Hepatocyte (in vitro differentiated cells): ENCODE measurements at regions not wholly inside any gene's neighbourhood (a gene's known extent, or its start where the extent isn't known, plus 50 kb on each side); places are given as distances from the start of the nearest gene placed in this dataset.

ENCODE experiments used
- DNase-seq: peaks from one replicate; pipeline ENCODE4 v3.0.0-alpha.2; 2016; ENCODE audit warnings: low spot score
- H2AFZ ChIP-seq: fragments of 200-600 bp; sonication (generic); 2 replicates; pipeline ENCODE4 v1.6.0; 2016; ENCODE audit warnings: antibody characterized with exemption, mild to moderate bottlenecking
- H3K27ac ChIP-seq: fragments of 200-600 bp; sonication (generic); 2 replicates; pipeline ENCODE4 v1.5.1; 2016; ENCODE audit warnings: mild to moderate bottlenecking
- H3K27me3 ChIP-seq: fragments of 200-600 bp; sonication (generic); 2 replicates; pipeline ENCODE4 v1.6.1; 2016
- H3K36me3 ChIP-seq: fragments of 200-600 bp; sonication (generic); replicated peaks from 2 replicates; pipeline ENCODE4 v1.5.1; 2016; ENCODE audit warnings: low read depth; ENCODE audit not compliant: insufficient read depth
- H3K4me1 ChIP-seq: fragments of 200-600 bp; sonication (generic); 2 replicates; pipeline ENCODE4 v1.5.1; 2016; ENCODE audit warnings: mild to moderate bottlenecking, moderate library complexity; ENCODE audit not compliant: insufficient read depth
- H3K4me2 ChIP-seq: fragments of 200-600 bp; sonication (generic); 2 replicates; pipeline ENCODE4 v1.6.0; 2016
- H3K4me3 ChIP-seq: fragments of 200-600 bp; sonication (generic); 2 replicates; pipeline ENCODE4 v1.5.1; 2016; ENCODE audit warnings: mild to moderate bottlenecking
- H3K79me2 ChIP-seq: fragments of 200-600 bp; sonication (generic); 2 replicates; pipeline ENCODE4 v1.6.0; 2017; ENCODE audit warnings: mild to moderate bottlenecking
- H3K9me2 ChIP-seq: fragments of 200-600 bp; sonication (generic); replicated peaks from 2 replicates; pipeline ENCODE4 v1.6.0; 2017; ENCODE audit warnings: mild to moderate bottlenecking; ENCODE audit not compliant: insufficient read depth
- H3K9me3 ChIP-seq: fragments of 200-600 bp; sonication (generic); 2 replicates; pipeline ENCODE4 v1.5.1; 2016; ENCODE audit warnings: low read depth, mild to moderate bottlenecking
- H4K20me1 ChIP-seq: fragments of 200-600 bp; sonication (generic); 2 replicates; pipeline ENCODE4 v1.6.0; 2016; ENCODE audit warnings: mild to moderate bottlenecking; ENCODE audit not compliant: insufficient read depth, poor library complexity, severe bottlenecking
- EZH2 ChIP-seq: fragments of 200-600 bp; sonication (generic); IDR thresholded peaks from 2 replicates; pipeline ENCODE4 v1.6.1; 2016; ENCODE audit warnings: antibody characterized with exemption, mild to moderate bottlenecking, borderline replicate concordance
- EZH2phosphoT487 ChIP-seq: fragments of 200-600 bp; sonication (generic); IDR thresholded peaks from one replicate; pipeline ENCODE4 v1.6.1; 2018; ENCODE audit warnings: antibody characterized with exemption, mild to moderate bottlenecking, low read depth, moderate library complexity; ENCODE audit not compliant: unreplicated experiment, severe bottlenecking
- WGBS: methylation state at CpG from one replicate; pipeline ENCODE4 v1.1.6; 2016; ENCODE audit warnings: low lambda C conversion rate; ENCODE audit errors: missing lambda C conversion rate; 5-methylcytosine and 5-hydroxymethylcytosine counted together
- TF ChIP-seq, protein P1 (sequence below): fragments of 200-600 bp; sonication (generic); IDR thresholded peaks from 2 replicates; pipeline ENCODE4 v1.5.1; 2016; ENCODE audit warnings: antibody characterized with exemption, mild to moderate bottlenecking; ENCODE audit not compliant: poor library complexity

DNA sequence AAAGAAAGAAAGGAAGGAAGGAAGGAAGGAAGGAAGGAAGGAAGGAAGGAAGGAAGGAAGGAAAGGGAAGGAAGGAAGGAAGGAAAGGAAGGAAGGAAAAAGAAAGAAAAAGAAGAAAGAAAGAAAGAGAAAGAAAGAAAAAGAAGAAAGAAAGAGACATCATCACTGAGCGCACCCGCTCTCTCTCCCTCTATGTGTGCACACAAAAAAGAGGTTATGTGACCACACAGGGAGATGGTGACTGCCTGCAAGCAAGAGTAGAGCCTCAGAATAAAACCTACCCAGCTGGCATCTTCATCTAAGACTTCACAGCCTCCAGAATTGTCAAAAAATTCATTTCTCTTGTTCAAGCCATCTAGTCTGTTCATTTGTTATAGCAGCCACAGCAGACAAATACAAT is 1307.4 kb upstream of the ACVR2A start:
- Histone ChIP-seq H3K9me3 (no peaks in the 10 kb centered on the region), H2AFZ (no peak overlapping the region), H3K4me2 (no peak overlapping the region), H3K4me3 (no peak overlapping the region), H3K4me1 (no peaks in the 10 kb centered on the region), H3K27me3 (no peaks in the 10 kb centered on the region), H3K27ac (no peak overlapping the region), H4K20me1 (no peaks in the 10 kb centered on the region), H3K36me3 (no peaks in the 10 kb centered on the region), H3K9me2 (no peaks in the 10 kb centered on the region), H3K79me2 (no peaks in the 10 kb centered on the region)
- TF ChIP-seq EZH2: no peak
- no peak for TF ChIP-seq EZH2phosphoT487
- TF ChIP-seq, protein P1, sequence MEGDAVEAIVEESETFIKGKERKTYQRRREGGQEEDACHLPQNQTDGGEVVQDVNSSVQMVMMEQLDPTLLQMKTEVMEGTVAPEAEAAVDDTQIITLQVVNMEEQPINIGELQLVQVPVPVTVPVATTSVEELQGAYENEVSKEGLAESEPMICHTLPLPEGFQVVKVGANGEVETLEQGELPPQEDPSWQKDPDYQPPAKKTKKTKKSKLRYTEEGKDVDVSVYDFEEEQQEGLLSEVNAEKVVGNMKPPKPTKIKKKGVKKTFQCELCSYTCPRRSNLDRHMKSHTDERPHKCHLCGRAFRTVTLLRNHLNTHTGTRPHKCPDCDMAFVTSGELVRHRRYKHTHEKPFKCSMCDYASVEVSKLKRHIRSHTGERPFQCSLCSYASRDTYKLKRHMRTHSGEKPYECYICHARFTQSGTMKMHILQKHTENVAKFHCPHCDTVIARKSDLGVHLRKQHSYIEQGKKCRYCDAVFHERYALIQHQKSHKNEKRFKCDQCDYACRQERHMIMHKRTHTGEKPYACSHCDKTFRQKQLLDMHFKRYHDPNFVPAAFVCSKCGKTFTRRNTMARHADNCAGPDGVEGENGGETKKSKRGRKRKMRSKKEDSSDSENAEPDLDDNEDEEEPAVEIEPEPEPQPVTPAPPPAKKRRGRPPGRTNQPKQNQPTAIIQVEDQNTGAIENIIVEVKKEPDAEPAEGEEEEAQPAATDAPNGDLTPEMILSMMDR: no peak
- 96% methylated on average over 2 of the region's 2 CpGs for WGBS
- DNase-seq: no peak

DNA sequence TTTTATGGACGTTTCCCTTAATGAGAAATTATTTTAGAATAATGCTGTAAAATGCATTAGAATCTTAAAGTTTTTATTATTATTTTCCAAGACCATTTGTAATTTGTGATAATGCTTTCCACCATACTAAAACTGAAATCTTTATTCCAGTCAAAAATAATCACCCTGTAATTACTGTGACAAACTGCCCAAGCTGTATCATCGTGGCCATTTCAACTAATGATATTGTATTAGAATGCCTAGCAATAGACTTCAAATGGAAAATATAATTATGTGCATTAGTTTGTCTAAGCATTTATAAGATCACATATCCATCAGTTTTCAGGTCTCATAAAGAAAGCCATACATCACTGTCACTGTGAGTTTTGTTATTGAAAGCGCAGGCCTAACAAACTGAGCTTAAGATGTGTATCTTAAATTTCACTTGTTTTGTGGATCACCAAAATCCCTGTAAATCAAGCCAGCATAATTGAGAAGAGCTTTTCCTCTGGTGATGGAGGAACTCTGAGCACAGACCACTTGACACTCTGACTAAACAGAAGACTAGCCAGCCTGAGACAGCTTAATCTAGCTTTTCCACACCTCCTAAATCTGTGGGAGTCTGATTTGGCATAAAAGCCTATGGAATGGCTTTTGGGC is 1312.2 kb upstream of the ACVR2A start:
- Histone ChIP-seq H3K4me1 (no peaks in the 10 kb centered on the region), H3K9me3 (no peaks in the 10 kb centered on the region), H3K27me3 (no peaks in the 10 kb centered on the region), H3K9me2 (no peaks in the 10 kb centered on the region), H3K36me3 (no peaks in the 10 kb centered on the region), H3K4me2 (no peak overlapping the region), H4K20me1 (no peaks in the 10 kb centered on the region), H3K27ac (no peak overlapping the region), H3K79me2 (no peaks in the 10 kb centered on the region), H3K4me3 (no peak overlapping the region), H2AFZ (no peak overlapping the region)
- 55% methylated on average over 3 of the region's 3 CpGs for WGBS
- TF ChIP-seq EZH2 (no peak), EZH2phosphoT487 (no peak)
- TF ChIP-seq, protein P1: no peak
- no peak for DNase-seq

DNA sequence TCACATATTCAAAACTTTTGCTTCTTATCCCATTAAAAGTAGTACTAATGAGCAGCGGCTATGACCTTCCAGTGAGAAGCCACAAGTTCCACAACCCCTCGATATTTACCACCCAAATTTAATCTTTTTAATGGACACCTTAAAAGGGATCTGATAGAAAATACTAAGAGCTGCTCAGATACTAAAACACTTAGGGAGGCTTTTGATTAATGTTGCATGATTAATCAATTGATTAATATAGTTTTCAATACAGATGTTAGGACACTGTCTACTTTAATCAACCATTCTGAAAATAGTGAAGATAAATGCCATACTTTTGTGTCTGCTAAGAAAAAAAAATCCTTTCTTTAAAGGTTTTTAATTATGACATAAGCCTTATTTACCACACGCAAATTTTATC is 1312.8 kb upstream of the ACVR2A start:
- H3K4me2 ChIP-seq: no peak overlapping the region
- no peak overlapping the region for H3K4me3 ChIP-seq
- H3K4me1 ChIP-seq: no peaks in the 10 kb centered on the region
- 91% methylated on average over 3 of the region's 3 CpGs for WGBS
- no peaks in the 10 kb centered on the region for H3K9me2 ChIP-seq
- no peak for DNase-seq
- no peak overlapping the region for H2AFZ ChIP-seq
- no peaks in the 10 kb centered on the region for H3K79me2 ChIP-seq
- H3K36me3 ChIP-seq: no peaks in the 10 kb centered on the region
- H4K20me1 ChIP-seq: no peaks in the 10 kb centered on the region
- TF ChIP-seq, protein P1: no peak
- no peak for TF ChIP-seq EZH2
- no peak for TF ChIP-seq EZH2phosphoT487
- H3K9me3 ChIP-seq: no peaks in the 10 kb centered on the region
- H3K27me3 ChIP-seq: no peaks in the 10 kb centered on the region
- H3K27ac ChIP-seq: no peak overlapping the region

DNA sequence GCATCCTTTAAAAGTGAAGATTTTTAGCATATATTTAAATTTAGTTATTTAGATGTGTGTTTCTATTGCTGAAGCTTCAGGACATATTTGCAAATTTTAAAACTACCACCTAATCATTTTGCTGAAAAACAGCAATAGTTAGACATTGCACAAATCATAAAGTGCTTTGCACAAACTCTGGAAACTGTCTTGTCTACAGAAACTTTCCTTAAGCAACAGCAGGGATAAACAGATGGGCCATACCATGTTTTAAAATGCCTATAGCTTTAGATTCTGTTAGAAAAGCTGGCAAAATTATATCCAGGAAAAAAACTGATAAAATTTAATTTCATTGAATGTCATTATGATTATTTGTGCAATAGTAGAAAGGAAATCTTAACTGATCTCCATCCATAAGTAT is 1313.9 kb upstream of the ACVR2A start:
- H3K27me3 ChIP-seq: no peaks in the 10 kb centered on the region
- H3K4me1 ChIP-seq: no peaks in the 10 kb centered on the region
- no peaks in the 10 kb centered on the region for H3K79me2 ChIP-seq
- no peaks in the 10 kb centered on the region for H3K9me3 ChIP-seq
- TF ChIP-seq EZH2phosphoT487 (no peak), EZH2 (no peak)
- TF ChIP-seq, protein P1: no peak
- no peaks in the 10 kb centered on the region for H3K9me2 ChIP-seq
- H3K4me2 ChIP-seq: no peak overlapping the region
- H2AFZ ChIP-seq: no peak overlapping the region
- no peak for DNase-seq
- no peaks in the 10 kb centered on the region for H3K36me3 ChIP-seq
- no peak overlapping the region for H3K4me3 ChIP-seq
- H3K27ac ChIP-seq: no peak overlapping the region
- H4K20me1 ChIP-seq: no peaks in the 10 kb centered on the region
